Uterus (tissue), 2 donors: ENCODE measurements at regions not wholly inside any gene's neighbourhood (a gene's known extent, or its start where the extent isn't known, plus 50 kb on each side); places are given as distances from the start of the nearest gene placed in this dataset.

Experiments
- POLR2A ChIP-seq, 2 donors: fragments of 450-650 bp; IDR thresholded peaks; one replicate each; pipeline ENCODE4 v1.6.1; 2016; ENCODE audit warnings: antibody characterized with exemption in 2 of 2, mild to moderate bottlenecking in 1 of 2, moderate library complexity in 1 of 2
- TF ChIP-seq, protein P1 (sequence below), 4 experiments: fragments of 200-600 bp in 2 of 4; fragments of 450-650 bp in 2 of 4; sonication (generic) in 2 of 4; IDR thresholded peaks; one replicate each; pipeline ENCODE4 v1.5.1; 2016 to 2019; ENCODE audit warnings: antibody characterized with exemption in 4 of 4, mild to moderate bottlenecking in 2 of 4, moderate library complexity in 1 of 4

DNA sequence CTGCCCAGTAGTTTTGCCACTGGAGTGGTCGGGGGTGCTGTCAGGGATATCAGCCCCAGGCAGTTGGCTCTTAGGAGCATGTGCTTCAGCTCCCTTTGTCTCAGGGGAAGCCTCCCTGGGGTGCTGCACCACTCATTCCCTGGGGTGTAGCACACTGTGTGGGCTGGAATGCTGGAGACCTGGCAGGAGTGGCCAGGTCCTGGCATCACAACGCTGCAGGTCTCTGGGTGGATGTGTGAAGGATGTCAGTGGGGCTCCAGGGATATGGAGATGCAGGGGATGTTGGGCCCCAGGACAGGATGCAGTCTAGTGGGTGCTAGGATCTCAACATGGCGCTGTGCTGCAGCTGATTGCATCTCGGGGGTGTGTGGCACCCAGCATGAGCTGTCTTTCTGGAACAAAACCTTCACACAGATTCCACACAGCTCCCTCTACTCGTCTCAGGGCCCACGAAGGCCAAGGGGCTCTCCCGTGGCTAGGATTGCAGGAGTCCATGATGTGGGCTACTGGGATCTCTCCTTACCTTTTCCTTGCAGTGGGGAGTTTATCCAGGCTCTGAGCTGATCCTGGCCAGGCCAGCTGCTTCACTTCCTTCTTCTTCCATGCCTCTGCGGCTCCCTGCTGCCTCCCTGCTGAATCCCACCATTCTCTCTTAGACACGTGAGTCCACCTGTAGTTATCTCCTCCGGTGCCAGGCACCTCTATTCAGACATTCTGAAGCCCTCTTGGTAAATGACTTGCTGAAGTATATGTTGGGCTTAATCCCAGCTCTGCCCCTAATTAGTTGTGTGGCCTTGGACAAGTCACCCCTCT, 295.1 kb downstream of the RPS24 start:
- TF ChIP-seq POLR2A (IDR thresholded peaks at IDR 0.05): no peak
- TF ChIP-seq, protein P1, sequence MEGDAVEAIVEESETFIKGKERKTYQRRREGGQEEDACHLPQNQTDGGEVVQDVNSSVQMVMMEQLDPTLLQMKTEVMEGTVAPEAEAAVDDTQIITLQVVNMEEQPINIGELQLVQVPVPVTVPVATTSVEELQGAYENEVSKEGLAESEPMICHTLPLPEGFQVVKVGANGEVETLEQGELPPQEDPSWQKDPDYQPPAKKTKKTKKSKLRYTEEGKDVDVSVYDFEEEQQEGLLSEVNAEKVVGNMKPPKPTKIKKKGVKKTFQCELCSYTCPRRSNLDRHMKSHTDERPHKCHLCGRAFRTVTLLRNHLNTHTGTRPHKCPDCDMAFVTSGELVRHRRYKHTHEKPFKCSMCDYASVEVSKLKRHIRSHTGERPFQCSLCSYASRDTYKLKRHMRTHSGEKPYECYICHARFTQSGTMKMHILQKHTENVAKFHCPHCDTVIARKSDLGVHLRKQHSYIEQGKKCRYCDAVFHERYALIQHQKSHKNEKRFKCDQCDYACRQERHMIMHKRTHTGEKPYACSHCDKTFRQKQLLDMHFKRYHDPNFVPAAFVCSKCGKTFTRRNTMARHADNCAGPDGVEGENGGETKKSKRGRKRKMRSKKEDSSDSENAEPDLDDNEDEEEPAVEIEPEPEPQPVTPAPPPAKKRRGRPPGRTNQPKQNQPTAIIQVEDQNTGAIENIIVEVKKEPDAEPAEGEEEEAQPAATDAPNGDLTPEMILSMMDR (IDR thresholded peaks at IDR 0.05): no peak
